ENCODE measurements at regions not wholly inside any gene's neighbourhood (a gene's known extent, or its start where the extent isn't known, plus 50 kb on each side); places are given as distances from the start of the nearest gene placed in this dataset.

DNA sequence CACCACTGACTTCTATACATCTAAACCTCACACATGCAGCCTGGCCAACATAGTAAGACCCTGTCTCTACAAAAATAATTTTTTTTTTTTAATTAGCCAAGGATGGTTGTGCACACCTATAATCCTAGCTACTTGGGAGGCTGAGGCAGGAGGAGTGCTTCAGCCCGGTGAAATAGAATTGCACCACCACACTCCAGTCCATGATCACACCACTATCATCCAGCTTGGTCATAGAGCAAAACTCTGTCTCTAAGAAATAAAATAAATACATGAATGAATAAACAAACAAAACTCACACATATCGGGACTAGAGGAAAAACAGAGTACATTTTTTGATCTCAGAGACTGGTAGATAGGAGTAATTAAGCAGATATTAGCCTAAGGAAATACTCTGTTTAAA is 66.6 kb upstream of the PDE5A start:
- H3K4me3 ChIP-seq (ENCODE audit: low read length): no peak overlapping the region
- DNase-seq (ENCODE audit: low read depth): no peak
- TF ChIP-seq, protein P1, sequence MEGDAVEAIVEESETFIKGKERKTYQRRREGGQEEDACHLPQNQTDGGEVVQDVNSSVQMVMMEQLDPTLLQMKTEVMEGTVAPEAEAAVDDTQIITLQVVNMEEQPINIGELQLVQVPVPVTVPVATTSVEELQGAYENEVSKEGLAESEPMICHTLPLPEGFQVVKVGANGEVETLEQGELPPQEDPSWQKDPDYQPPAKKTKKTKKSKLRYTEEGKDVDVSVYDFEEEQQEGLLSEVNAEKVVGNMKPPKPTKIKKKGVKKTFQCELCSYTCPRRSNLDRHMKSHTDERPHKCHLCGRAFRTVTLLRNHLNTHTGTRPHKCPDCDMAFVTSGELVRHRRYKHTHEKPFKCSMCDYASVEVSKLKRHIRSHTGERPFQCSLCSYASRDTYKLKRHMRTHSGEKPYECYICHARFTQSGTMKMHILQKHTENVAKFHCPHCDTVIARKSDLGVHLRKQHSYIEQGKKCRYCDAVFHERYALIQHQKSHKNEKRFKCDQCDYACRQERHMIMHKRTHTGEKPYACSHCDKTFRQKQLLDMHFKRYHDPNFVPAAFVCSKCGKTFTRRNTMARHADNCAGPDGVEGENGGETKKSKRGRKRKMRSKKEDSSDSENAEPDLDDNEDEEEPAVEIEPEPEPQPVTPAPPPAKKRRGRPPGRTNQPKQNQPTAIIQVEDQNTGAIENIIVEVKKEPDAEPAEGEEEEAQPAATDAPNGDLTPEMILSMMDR (conservative IDR thresholded peaks at IDR 0.05; ENCODE audit: low read depth, low read length): no peak

DNA sequence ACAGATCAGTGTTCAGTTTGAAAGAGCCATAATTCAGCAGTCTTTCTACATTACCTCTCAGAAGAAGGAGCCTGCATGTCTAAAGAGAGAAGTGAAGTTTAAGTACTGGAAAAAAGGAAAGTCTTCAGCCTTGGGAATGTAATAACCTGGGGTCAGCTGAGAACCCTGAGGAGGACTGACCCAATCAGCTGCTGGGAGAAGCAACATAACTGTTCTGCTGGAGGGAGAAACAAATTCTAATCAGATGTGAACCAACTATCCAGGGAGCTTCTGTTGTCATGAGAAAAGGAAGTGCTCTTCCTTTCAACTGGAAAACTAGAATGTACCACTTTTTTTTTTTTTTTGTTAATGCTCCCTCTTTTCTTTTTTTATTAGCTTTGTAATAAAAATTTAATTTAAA is 64.5 kb upstream of the PDE5A start:
- no peak overlapping the region for H3K4me3 ChIP-seq (ENCODE audit: low read length)
- TF ChIP-seq, protein P1 (conservative IDR thresholded peaks at IDR 0.05; ENCODE audit: low read depth, low read length): no peak
- DNase-seq (ENCODE audit: low read depth): no peak

DNA sequence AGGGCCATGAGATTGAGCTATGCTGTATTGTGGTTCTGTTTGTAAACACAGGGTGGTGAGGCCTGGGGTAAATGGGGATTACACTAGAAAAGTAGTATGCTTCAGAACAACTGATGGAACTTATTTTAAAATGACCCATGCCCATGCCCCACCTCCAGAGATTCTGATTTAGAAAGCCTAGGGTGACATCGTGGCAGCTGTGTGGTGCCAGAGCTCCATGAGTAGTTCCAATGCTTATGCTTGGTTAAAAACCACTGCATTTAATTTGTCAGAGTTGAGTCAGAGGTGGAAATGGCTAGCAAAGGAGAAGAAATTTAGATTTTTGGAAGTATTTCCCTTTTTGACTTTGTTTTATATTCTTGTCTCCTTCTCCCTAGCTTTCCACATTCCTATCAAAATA is 63.4 kb upstream of the PDE5A start:
- no peak for DNase-seq (ENCODE audit: low read depth)
- H3K4me3 ChIP-seq (ENCODE audit: low read length): no peak overlapping the region
- TF ChIP-seq, protein P1 (conservative IDR thresholded peaks at IDR 0.05; ENCODE audit: low read depth, low read length): no peak

DNA sequence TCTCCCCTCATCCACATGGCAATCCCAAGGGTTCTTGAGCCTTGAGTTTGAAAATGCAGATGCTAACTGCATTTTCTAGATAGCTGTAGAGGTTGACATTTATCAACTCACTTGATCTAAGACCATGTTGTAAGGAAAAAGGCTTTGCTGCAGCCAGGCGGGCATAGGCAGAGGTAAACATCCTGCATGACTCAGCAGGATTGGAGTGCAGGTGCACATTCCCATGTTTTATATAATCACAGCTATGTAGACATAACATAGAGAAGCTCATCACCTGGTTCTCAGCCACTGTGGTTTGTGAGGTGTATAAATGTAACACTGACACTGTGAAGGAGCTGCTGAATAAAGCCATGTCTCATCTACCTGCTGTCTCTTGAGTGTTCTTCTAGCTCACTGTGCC is 62.3 kb upstream of the PDE5A start:
- TF ChIP-seq, protein P1 (conservative IDR thresholded peaks at IDR 0.05; ENCODE audit: low read depth, low read length): no peak
- H3K4me3 ChIP-seq (ENCODE audit: low read length): no peak overlapping the region
- DNase-seq (ENCODE audit: low read depth): no peak

DNA sequence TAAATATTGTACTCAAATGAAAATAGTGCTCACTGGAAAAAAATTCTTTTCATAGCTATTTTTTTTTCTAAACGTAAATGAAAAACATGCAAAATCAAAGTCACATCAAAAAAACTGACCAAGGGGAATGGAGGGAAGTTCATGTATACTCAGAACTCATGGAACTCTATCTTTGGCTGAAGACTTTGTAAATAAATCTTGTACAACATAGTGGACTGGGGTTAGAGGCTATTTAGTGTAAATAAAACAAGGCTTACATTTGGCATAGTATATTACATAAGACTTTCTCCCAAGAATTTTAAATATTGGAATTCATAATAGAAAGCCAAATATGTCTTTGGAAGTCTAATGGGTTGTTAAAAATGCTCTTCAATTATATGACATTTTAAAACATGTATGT is 59.8 kb upstream of the PDE5A start:
- TF ChIP-seq, protein P1 (conservative IDR thresholded peaks at IDR 0.05; ENCODE audit: low read depth, low read length): no peak
- no peak overlapping the region for H3K4me3 ChIP-seq (ENCODE audit: low read length)
- no peak for DNase-seq (ENCODE audit: low read depth)

DNA sequence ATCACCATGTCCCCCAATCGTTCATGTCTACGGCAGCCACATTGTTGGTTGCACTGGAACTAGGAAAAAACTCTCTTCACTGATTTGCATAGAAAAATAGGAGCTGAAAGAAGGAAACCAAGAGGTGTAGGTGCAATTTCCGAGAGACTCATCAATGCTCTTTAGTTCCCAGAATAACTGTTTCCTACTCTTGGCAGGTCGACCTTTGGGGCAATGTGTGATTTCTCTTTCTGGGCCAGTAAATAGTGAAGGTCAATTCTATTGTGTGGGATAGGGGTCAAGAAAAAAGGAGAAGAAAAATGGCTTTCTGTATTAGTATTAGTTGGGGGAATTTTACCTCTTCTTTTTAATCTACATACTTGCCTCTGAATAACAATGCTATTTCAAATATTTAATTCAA is 55.9 kb upstream of the PDE5A start:
- no peak overlapping the region for H3K4me3 ChIP-seq (ENCODE audit: low read length)
- TF ChIP-seq, protein P1 (conservative IDR thresholded peaks at IDR 0.05; ENCODE audit: low read depth, low read length): no peak
- no peak for DNase-seq (ENCODE audit: low read depth)

DNA sequence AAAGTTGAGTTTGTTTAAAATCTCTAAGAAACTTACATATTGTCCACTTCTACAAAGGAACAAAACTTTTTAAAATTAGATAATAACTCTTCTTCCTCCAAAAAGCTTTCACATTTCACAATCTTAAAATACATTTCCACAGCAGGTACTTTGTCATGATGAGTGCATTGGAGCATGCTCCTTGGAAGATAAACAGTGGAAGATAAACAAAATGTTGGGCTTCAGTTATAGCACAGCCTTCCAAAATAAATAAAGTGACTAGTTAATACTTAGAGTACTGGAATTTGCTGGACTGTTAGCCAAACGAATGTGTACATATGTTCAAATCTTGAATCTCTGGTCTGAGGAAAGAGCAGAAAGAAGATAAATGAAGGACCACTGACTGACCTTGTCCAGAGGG is 54.9 kb upstream of the PDE5A start:
- no peak for DNase-seq (ENCODE audit: low read depth)
- TF ChIP-seq, protein P1 (conservative IDR thresholded peaks at IDR 0.05; ENCODE audit: low read depth, low read length): no peak
- H3K4me3 ChIP-seq (ENCODE audit: low read length): no peak overlapping the region
